ENCODE measurements at regions not wholly inside any gene's neighbourhood (a gene's known extent, or its start where the extent isn't known, plus 50 kb on each side); places are given as distances from the start of the nearest gene placed in this dataset.

DNA sequence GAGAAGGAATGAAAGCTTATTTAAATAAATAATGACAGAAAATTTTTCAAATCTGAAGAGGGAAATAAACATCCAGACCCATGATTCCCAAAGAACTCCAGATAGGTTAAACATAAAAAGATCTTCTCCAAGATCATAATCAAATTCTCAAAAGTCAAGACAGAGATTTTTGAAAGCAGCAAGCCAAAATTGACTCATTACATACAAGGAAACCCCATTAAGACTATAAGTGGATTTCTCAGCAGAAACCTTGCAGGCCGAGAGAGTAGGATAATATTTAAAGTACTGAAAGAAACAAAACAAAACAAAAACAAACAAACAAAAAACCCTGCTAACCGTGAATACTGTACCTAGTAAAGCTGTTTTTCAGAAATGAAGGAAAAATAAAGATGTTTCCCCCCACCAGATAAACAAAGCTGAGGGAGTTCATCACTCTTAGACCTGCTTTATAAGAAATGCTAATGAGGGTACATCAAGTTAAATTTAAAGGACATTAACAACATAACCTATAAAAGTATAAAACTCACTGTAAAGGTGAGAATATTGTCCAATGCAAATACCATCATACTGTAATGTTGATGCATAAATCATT lies 412.2 kb downstream of the INSC start:
- H3K79me1 ChIP-seq (ENCODE audit: low read depth, low read length) = no peaks in the 10 kb centered on the region
- H3K36me3 ChIP-seq (replicated peaks in 1 of 2; ENCODE audit: control insufficient read depth in 2 of 2, insufficient read depth in 2 of 2, low read length in 2 of 2) = no peaks in the 10 kb centered on the region
- H3K23ac ChIP-seq (ENCODE audit: low read depth, low read length, poor library complexity) = no peak overlapping the region
- no peak for DNase-seq (ENCODE audit: low spot score)
- no peak overlapping the region for H2BK5ac ChIP-seq (ENCODE audit: low read length)
- H3K4me1 ChIP-seq (ENCODE audit: control insufficient read depth in 2 of 2, insufficient read depth in 1 of 2, low read depth in 1 of 2, low read length in 2 of 2) = no peaks in the 10 kb centered on the region
- H3K4me3 ChIP-seq (ENCODE audit: low read length in 2 of 2) = no peak overlapping the region
- no peak overlapping the region for H3K18ac ChIP-seq (ENCODE audit: low read length)
- H4K8ac ChIP-seq (ENCODE audit: low read depth, low read length) = no peak overlapping the region
- H3K14ac ChIP-seq (ENCODE audit: low read length) = no peak overlapping the region
- no peak overlapping the region for H2BK15ac ChIP-seq (ENCODE audit: low read length)
- no peak overlapping the region for H3K4me2 ChIP-seq (ENCODE audit: insufficient read depth, low read length, poor library complexity, severe bottlenecking)
- H2AK5ac ChIP-seq (ENCODE audit: low read depth, low read length) = no peak overlapping the region
- no peak overlapping the region for H2BK120ac ChIP-seq (ENCODE audit: low read depth, low read length)
- no peak overlapping the region for H2BK12ac ChIP-seq (ENCODE audit: low read length)
- no CpG with 5 or more reads among the region's 2 CpGs for WGBS, 2 donors (ENCODE audit: extremely low coverage in 2 of 2, insufficient read length in 2 of 2, insufficient replicate concordance in 1 of 2)
- H3K27me3 ChIP-seq (ENCODE audit: control insufficient read depth in 3 of 3, insufficient read depth in 3 of 3, low read depth in 1 of 3, low read length in 3 of 3) = no peaks in the 10 kb centered on the region
- H3K27ac ChIP-seq (replicated peaks; ENCODE audit: low read length) = no peak overlapping the region
- H3K9ac ChIP-seq (ENCODE audit: low read depth, low read length, poor library complexity) = no peak overlapping the region
- H3K9me3 ChIP-seq (replicated peaks in 1 of 2; ENCODE audit: control insufficient read depth in 2 of 2, insufficient read depth in 1 of 2, low read depth in 1 of 2, low read length in 2 of 2) = peaks cover 0 to 7% of the 10 kb centered on the region in 2 donors
- no peak overlapping the region for H2AFZ ChIP-seq (ENCODE audit: low read length)
- no peak overlapping the region for H3K4ac ChIP-seq (ENCODE audit: low read length)
- no peak overlapping the region for H4K91ac ChIP-seq (ENCODE audit: low read depth, low read length, poor library complexity)

DNA sequence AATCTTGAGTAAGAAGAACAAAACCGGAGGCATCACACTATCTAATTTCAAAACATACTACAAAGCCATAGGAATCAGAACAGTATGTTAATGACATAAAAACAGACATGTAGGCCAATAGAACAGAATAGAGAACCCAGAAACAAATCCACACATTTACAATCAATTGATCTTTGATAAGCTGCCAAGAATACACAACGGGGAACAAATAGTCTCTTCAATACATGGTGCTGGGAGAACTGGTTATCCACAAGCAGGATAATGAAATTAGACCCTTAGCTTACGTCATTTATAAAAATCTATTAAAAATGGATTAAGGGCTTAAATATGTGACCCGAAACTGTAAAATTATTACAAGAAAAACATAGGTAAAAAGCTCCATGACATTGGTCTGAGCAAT lies 417.7 kb downstream of the INSC start:
- Histone ChIP-seq H2BK120ac (ENCODE audit: low read depth, low read length) (no peak overlapping the region), H2BK12ac (ENCODE audit: low read length) (no peak overlapping the region), H3K14ac (ENCODE audit: low read length) (no peak overlapping the region), H3K27me3 (ENCODE audit: control insufficient read depth in 3 of 3, insufficient read depth in 3 of 3, low read depth in 1 of 3, low read length in 3 of 3) (no peaks in the 10 kb centered on the region), H3K23ac (ENCODE audit: low read depth, low read length, poor library complexity) (no peak overlapping the region), H3K9me3 (replicated peaks in 1 of 2; ENCODE audit: control insufficient read depth in 2 of 2, insufficient read depth in 1 of 2, low read depth in 1 of 2, low read length in 2 of 2) (no peaks in the 10 kb centered on the region), H2AK5ac (ENCODE audit: low read depth, low read length) (no peak overlapping the region), H4K8ac (ENCODE audit: low read depth, low read length) (no peak overlapping the region), H4K91ac (ENCODE audit: low read depth, low read length, poor library complexity) (no peak overlapping the region), H3K4me2 (ENCODE audit: insufficient read depth, low read length, poor library complexity, severe bottlenecking) (no peak overlapping the region), H3K4me3 (ENCODE audit: low read length in 2 of 2) (no peak overlapping the region), H2BK5ac (ENCODE audit: low read length) (no peak overlapping the region), H3K4ac (ENCODE audit: low read length) (no peak overlapping the region), H3K36me3 (replicated peaks in 1 of 2; ENCODE audit: control insufficient read depth in 2 of 2, insufficient read depth in 2 of 2, low read length in 2 of 2) (no peaks in the 10 kb centered on the region), H2AFZ (ENCODE audit: low read length) (no peak overlapping the region), H3K9ac (ENCODE audit: low read depth, low read length, poor library complexity) (no peak overlapping the region), H3K27ac (replicated peaks; ENCODE audit: low read length) (no peak overlapping the region), H3K18ac (ENCODE audit: low read length) (no peak overlapping the region), H3K79me1 (ENCODE audit: low read depth, low read length) (no peaks in the 10 kb centered on the region), H3K4me1 (ENCODE audit: control insufficient read depth in 2 of 2, insufficient read depth in 1 of 2, low read depth in 1 of 2, low read length in 2 of 2) (no peaks in the 10 kb centered on the region), H2BK15ac (ENCODE audit: low read length) (no peak overlapping the region)
- no peak for DNase-seq (ENCODE audit: low spot score)
- no CpG with 5 or more reads among the region's 4 CpGs for WGBS, 2 donors (ENCODE audit: extremely low coverage in 2 of 2, insufficient read length in 2 of 2, insufficient replicate concordance in 1 of 2)

DNA sequence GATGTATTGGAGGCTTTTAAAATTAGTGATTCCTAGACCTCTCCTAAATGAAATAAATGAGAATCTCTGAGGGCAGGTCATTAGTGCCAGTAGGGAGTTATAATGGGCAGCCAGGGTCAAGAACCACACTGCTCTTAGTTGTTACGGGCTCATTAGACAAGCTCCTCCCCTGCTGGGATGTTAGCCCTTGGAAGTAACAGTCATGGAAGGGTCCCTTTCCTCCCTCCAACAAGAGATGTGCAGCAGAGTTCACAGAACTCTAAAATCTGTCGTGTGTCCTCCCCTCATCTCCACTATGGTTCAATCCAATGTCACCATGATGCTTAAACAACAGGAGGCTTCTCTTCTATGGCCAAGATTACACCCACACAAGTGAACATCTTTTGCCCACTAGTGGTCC lies 419.5 kb downstream of the INSC start:
- no peak overlapping the region for H2BK12ac ChIP-seq (ENCODE audit: low read length)
- no peak overlapping the region for H3K4me2 ChIP-seq (ENCODE audit: insufficient read depth, low read length, poor library complexity, severe bottlenecking)
- H3K9me3 ChIP-seq (replicated peaks in 1 of 2; ENCODE audit: control insufficient read depth in 2 of 2, insufficient read depth in 1 of 2, low read depth in 1 of 2, low read length in 2 of 2) = no peaks in the 10 kb centered on the region
- H3K18ac ChIP-seq (ENCODE audit: low read length) = no peak overlapping the region
- H3K4me1 ChIP-seq (ENCODE audit: control insufficient read depth in 2 of 2, insufficient read depth in 1 of 2, low read depth in 1 of 2, low read length in 2 of 2) = no peaks in the 10 kb centered on the region
- H3K14ac ChIP-seq (ENCODE audit: low read length) = no peak overlapping the region
- H2BK15ac ChIP-seq (ENCODE audit: low read length) = no peak overlapping the region
- H3K23ac ChIP-seq (ENCODE audit: low read depth, low read length, poor library complexity) = no peak overlapping the region
- H2AK5ac ChIP-seq (ENCODE audit: low read depth, low read length) = no peak overlapping the region
- no peak overlapping the region for H4K8ac ChIP-seq (ENCODE audit: low read depth, low read length)
- no peak overlapping the region for H3K27ac ChIP-seq (replicated peaks; ENCODE audit: low read length)
- H3K27me3 ChIP-seq (ENCODE audit: control insufficient read depth in 3 of 3, insufficient read depth in 3 of 3, low read depth in 1 of 3, low read length in 3 of 3) = no peaks in the 10 kb centered on the region
- no peak overlapping the region for H2BK120ac ChIP-seq (ENCODE audit: low read depth, low read length)
- no peak overlapping the region for H3K4me3 ChIP-seq (ENCODE audit: low read length in 2 of 2)
- no peak overlapping the region for H3K4ac ChIP-seq (ENCODE audit: low read length)
- H3K79me1 ChIP-seq (ENCODE audit: low read depth, low read length) = no peaks in the 10 kb centered on the region
- no peak overlapping the region for H2BK5ac ChIP-seq (ENCODE audit: low read length)
- no peak overlapping the region for H3K9ac ChIP-seq (ENCODE audit: low read depth, low read length, poor library complexity)
- no peak overlapping the region for H4K91ac ChIP-seq (ENCODE audit: low read depth, low read length, poor library complexity)
- no peaks in the 10 kb centered on the region for H3K36me3 ChIP-seq (replicated peaks in 1 of 2; ENCODE audit: control insufficient read depth in 2 of 2, insufficient read depth in 2 of 2, low read length in 2 of 2)
- WGBS, 2 donors (ENCODE audit: extremely low coverage in 2 of 2, insufficient read length in 2 of 2, insufficient replicate concordance in 1 of 2) = no CpG with 5 or more reads among the region's 2 CpGs
- no peak overlapping the region for H2AFZ ChIP-seq (ENCODE audit: low read length)
- DNase-seq (ENCODE audit: low spot score) = no peak

DNA sequence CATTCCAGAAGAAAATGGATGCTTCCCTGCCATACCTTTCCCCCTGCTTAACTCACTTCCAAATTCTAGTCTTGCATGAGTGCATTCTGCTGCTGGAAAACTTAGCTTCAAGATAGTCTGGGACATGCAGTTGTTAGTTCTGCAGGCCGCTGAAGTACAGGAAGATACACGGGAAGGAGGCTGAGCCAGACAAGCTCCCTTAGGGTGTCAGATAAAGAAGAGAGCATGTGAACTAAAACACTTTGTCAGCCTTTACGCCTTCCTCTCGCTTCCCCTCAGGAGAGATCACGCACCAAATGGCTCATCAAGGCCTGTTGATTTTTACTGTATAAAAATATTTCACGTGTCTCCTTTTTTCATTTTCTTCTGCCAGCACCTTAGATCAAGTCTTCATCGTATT lies 420.7 kb downstream of the INSC start:
- H4K91ac ChIP-seq (ENCODE audit: low read depth, low read length, poor library complexity) = no peak overlapping the region
- H3K79me1 ChIP-seq (ENCODE audit: low read depth, low read length) = no peaks in the 10 kb centered on the region
- H3K27me3 ChIP-seq (ENCODE audit: control insufficient read depth in 3 of 3, insufficient read depth in 3 of 3, low read depth in 1 of 3, low read length in 3 of 3) = no peaks in the 10 kb centered on the region
- H2BK5ac ChIP-seq (ENCODE audit: low read length) = no peak overlapping the region
- H3K9ac ChIP-seq (ENCODE audit: low read depth, low read length, poor library complexity) = no peak overlapping the region
- no peak overlapping the region for H2BK12ac ChIP-seq (ENCODE audit: low read length)
- no peaks in the 10 kb centered on the region for H3K4me1 ChIP-seq (ENCODE audit: control insufficient read depth in 2 of 2, insufficient read depth in 1 of 2, low read depth in 1 of 2, low read length in 2 of 2)
- H3K18ac ChIP-seq (ENCODE audit: low read length) = no peak overlapping the region
- no CpG with 5 or more reads among the region's 7 CpGs for WGBS, 2 donors (ENCODE audit: extremely low coverage in 2 of 2, insufficient read length in 2 of 2, insufficient replicate concordance in 1 of 2)
- no peak overlapping the region for H3K23ac ChIP-seq (ENCODE audit: low read depth, low read length, poor library complexity)
- H2AK5ac ChIP-seq (ENCODE audit: low read depth, low read length) = no peak overlapping the region
- H2BK120ac ChIP-seq (ENCODE audit: low read depth, low read length) = no peak overlapping the region
- no peak overlapping the region for H3K14ac ChIP-seq (ENCODE audit: low read length)
- H3K9me3 ChIP-seq (replicated peaks in 1 of 2; ENCODE audit: control insufficient read depth in 2 of 2, insufficient read depth in 1 of 2, low read depth in 1 of 2, low read length in 2 of 2) = no peaks in the 10 kb centered on the region
- no peak for DNase-seq (ENCODE audit: low spot score)
- no peaks in the 10 kb centered on the region for H3K36me3 ChIP-seq (replicated peaks in 1 of 2; ENCODE audit: control insufficient read depth in 2 of 2, insufficient read depth in 2 of 2, low read length in 2 of 2)
- no peak overlapping the region for H4K8ac ChIP-seq (ENCODE audit: low read depth, low read length)
- no peak overlapping the region for H2AFZ ChIP-seq (ENCODE audit: low read length)
- no peak overlapping the region for H3K4me3 ChIP-seq (ENCODE audit: low read length in 2 of 2)
- no peak overlapping the region for H2BK15ac ChIP-seq (ENCODE audit: low read length)
- H3K4ac ChIP-seq (ENCODE audit: low read length) = no peak overlapping the region
- H3K27ac ChIP-seq (replicated peaks; ENCODE audit: low read length) = no peak overlapping the region
- H3K4me2 ChIP-seq (ENCODE audit: insufficient read depth, low read length, poor library complexity, severe bottlenecking) = no peak overlapping the region

Measured in neuronal stem cell (in vitro differentiated cells).